SK-N-SH (cell line): ENCODE measurements at regions not wholly inside any gene's neighbourhood (a gene's known extent, or its start where the extent isn't known, plus 50 kb on each side); places are given as distances from the start of the nearest gene placed in this dataset.

Source experiments
- CTCF ChIA-PET: fragments of 300-600, 350-600 bp; formaldehyde crosslinking; extraction: SDS; loops from one replicate; lab custom pipeline; 2021; lab: Yijun Ruan, JAX
- POLR2A ChIA-PET: fragments of 350-600 bp; sonication (Branson Sonifier 250); formaldehyde crosslinking; extraction: SDS; loops from one replicate; lab custom pipeline; 2020; ENCODE audit warnings: antibody characterized with exemption, inconsistent platforms; lab: Yijun Ruan, JAX
- DNase-seq: peaks from one replicate; pipeline ENCODE4 v3.0.0; 2012
- H2AFZ ChIP-seq: fragments of 200-600 bp; sonication (generic); 2 replicates; pipeline ENCODE4 v1.8.1; 2016; ENCODE audit warnings: antibody characterized with exemption, mild to moderate bottlenecking, low read depth
- H3F3A ChIP-seq: fragments of 200-600 bp; sonication (generic); replicated peaks from 2 replicates; pipeline ENCODE3; 2016; ENCODE audit warnings: antibody characterized with exemption, mild to moderate bottlenecking; ENCODE audit not compliant: insufficient read depth
- H3K27ac ChIP-seq, 2 experiments: fragments of 200-500 bp in 1 of 2; fragments of 200-600 bp in 1 of 2; sonication (Bioruptor generic) in 1 of 2; sonication (generic), shearing (Covaris generic) in 1 of 2; 2 replicates each; pipeline versions ENCODE4 v1.5.1 to v1.6.1; 2014 to 2016; ENCODE audit warnings: low read depth in 2 of 2, inconsistent platforms in 1 of 2, low read length in 1 of 2, mild to moderate bottlenecking in 1 of 2, mixed read lengths in 1 of 2
- H3K27me3 ChIP-seq: fragments of 200-600 bp; sonication (generic), shearing (Covaris generic); 2 replicates; pipeline ENCODE4 v1.6.1; 2016; ENCODE audit warnings: mixed run types; ENCODE audit not compliant: insufficient read depth
- H3K36me3 ChIP-seq, 2 experiments: fragments of 200-500 bp in 1 of 2; fragments of 200-600 bp in 1 of 2; sonication (Bioruptor generic) in 1 of 2; sonication (generic) in 1 of 2; replicated peaks in 1 of 2; 2 replicates each; pipeline versions ENCODE3 to v1.5.1; 2014 to 2016; ENCODE audit warnings: low read length in 1 of 2, mild to moderate bottlenecking in 1 of 2; ENCODE audit not compliant: insufficient read depth in 2 of 2, control insufficient read depth in 1 of 2
- H3K4me1 ChIP-seq, 2 experiments: fragments of 200-500 bp in 1 of 2; fragments of 200-600 bp in 1 of 2; sonication (Bioruptor generic) in 1 of 2; sonication (generic), shearing (Covaris generic) in 1 of 2; 2 replicates each; pipeline versions ENCODE4 v1.5.1 to v1.6.1; 2014 to 2016; ENCODE audit warnings: low read depth in 1 of 2, low read length in 1 of 2, mixed run types in 1 of 2; ENCODE audit not compliant: insufficient read depth in 2 of 2, control insufficient read depth in 1 of 2
- H3K4me2 ChIP-seq: fragments of 200-600 bp; sonication (generic), shearing (Covaris generic); 2 replicates; pipeline ENCODE4 v1.6.1; 2017; ENCODE audit warnings: mixed run types
- H3K4me3 ChIP-seq, 2 experiments: fragments of 200-500 bp in 1 of 2; fragments of 200-600 bp in 1 of 2; sonication (Bioruptor generic) in 1 of 2; sonication (generic), shearing (Covaris generic) in 1 of 2; 2 replicates each; pipeline versions ENCODE4 v1.5.1 to v1.8.1; 2014 to 2016; ENCODE audit warnings: low read depth in 2 of 2, inconsistent platforms in 1 of 2, low read length in 1 of 2, mild to moderate bottlenecking in 1 of 2, mixed read lengths in 1 of 2, moderate library complexity in 1 of 2
- H3K79me2 ChIP-seq: fragments of 200-600 bp; sonication (generic); 2 replicates; pipeline ENCODE4 v1.8.1; 2017; ENCODE audit warnings: mild to moderate bottlenecking; ENCODE audit not compliant: insufficient read depth
- H3K9ac ChIP-seq: fragments of 200-600 bp; sonication (generic); 2 replicates; pipeline ENCODE4 v1.6.1; 2017; ENCODE audit warnings: mixed run types
- H3K9me2 ChIP-seq: fragments of 200-600 bp; sonication (generic); 2 replicates; pipeline ENCODE4 v1.6.1; 2017; ENCODE audit warnings: mixed run types
- H3K9me3 ChIP-seq: fragments of 200-600 bp; sonication (generic); 2 replicates; pipeline ENCODE4 v1.6.1; 2017; ENCODE audit warnings: mixed run types, mild to moderate bottlenecking, moderate library complexity
- H4K20me1 ChIP-seq: fragments of 200-600 bp; sonication (generic); 2 replicates; pipeline ENCODE4 v1.6.1; 2017; ENCODE audit warnings: mild to moderate bottlenecking, mixed run types; ENCODE audit not compliant: insufficient read depth
- CHD2 ChIP-seq: fragments of 150-350 bp; IDR thresholded peaks from 2 replicates; pipeline ENCODE4 v1.6.1; 2018; ENCODE audit warnings: low read length; ENCODE audit not compliant: partially characterized antibody
- EP300 ChIP-seq, 2 experiments: IDR thresholded peaks; 2 replicates each; pipeline versions ENCODE4 v1.4.0 to v1.6.1; 2012; ENCODE audit warnings: borderline replicate concordance in 1 of 2, low read depth in 1 of 2, low read length in 1 of 2
- EZH2phosphoT487 ChIP-seq: fragments of 200-600 bp; sonication (generic); IDR thresholded peaks from 2 replicates; pipeline ENCODE4 v1.6.1; 2017; ENCODE audit warnings: low read depth, mixed run types, mild to moderate bottlenecking, antibody characterized with exemption, moderate library complexity, borderline replicate concordance
- FOSL2 ChIP-seq: IDR thresholded peaks from 2 replicates; pipeline ENCODE4 v1.4.0; 2012; ENCODE audit warnings: low read depth, mild to moderate bottlenecking, moderate library complexity, borderline replicate concordance
- JUND ChIP-seq: IDR thresholded peaks from 2 replicates; pipeline ENCODE4 v1.4.0; 2012
- MXI1 ChIP-seq: IDR thresholded peaks from 2 replicates; pipeline ENCODE4 v1.6.1; 2012; ENCODE audit warnings: mild to moderate bottlenecking, low read depth, low read length, improper control_type of control experiment
- NFIC ChIP-seq: IDR thresholded peaks from 2 replicates; pipeline ENCODE4 v1.4.0; 2012; ENCODE audit warnings: borderline replicate concordance
- NRF1 ChIP-seq: IDR thresholded peaks from 2 replicates; pipeline ENCODE4 v1.6.1; 2012; ENCODE audit warnings: low read depth, mild to moderate bottlenecking, low read length
- PBX3 ChIP-seq: IDR thresholded peaks from 2 replicates; pipeline ENCODE4; 2012
- RAD21 ChIP-seq: IDR thresholded peaks from 2 replicates; pipeline ENCODE4 v1.6.1; 2012; ENCODE audit warnings: mild to moderate bottlenecking, low read length
- RCOR1 ChIP-seq: fragments of 150-350 bp; IDR thresholded peaks from 2 replicates; pipeline ENCODE4 v1.6.1; 2017; ENCODE audit warnings: antibody characterized with exemption, low read length
- RXRA ChIP-seq: IDR thresholded peaks from 2 replicates; pipeline ENCODE4 v1.4.0; 2012; ENCODE audit warnings: low read depth, mild to moderate bottlenecking, borderline replicate concordance
- SIN3A ChIP-seq: IDR thresholded peaks from 2 replicates; pipeline ENCODE4 v1.6.1; 2012; ENCODE audit warnings: low read depth, mild to moderate bottlenecking, low read length, moderate library complexity, borderline replicate concordance
- SMC3 ChIP-seq: IDR thresholded peaks from 2 replicates; pipeline ENCODE4 v1.6.1; 2012; ENCODE audit warnings: low read depth, low read length, improper control_type of control experiment
- TCF12 ChIP-seq: IDR thresholded peaks from 2 replicates; pipeline ENCODE4 v1.4.0; 2012
- USF1 ChIP-seq: IDR thresholded peaks from 2 replicates; pipeline ENCODE4 v1.4.0; 2012; ENCODE audit warnings: low read depth, borderline replicate concordance
- YY1 ChIP-seq: IDR thresholded peaks from 2 replicates; pipeline ENCODE4 v1.4.0; 2012; ENCODE audit warnings: low read depth, mild to moderate bottlenecking
- WGBS: methylation state at CpG from one replicate; pipeline ENCODE4 v1.1.6; 2017; ENCODE audit warnings: low lambda C conversion rate; 5-methylcytosine and 5-hydroxymethylcytosine counted together
- TF ChIP-seq, protein P1 (sequence below): IDR thresholded peaks from 2 replicates; pipeline ENCODE4 v1.6.1; 2012; ENCODE audit warnings: mild to moderate bottlenecking, low read depth, low read length, moderate library complexity
- TF ChIP-seq, protein P2 (sequence below): fragments of 200-600 bp; sonication (generic); IDR thresholded peaks from 2 replicates; pipeline ENCODE4 v1.6.1; 2017; ENCODE audit warnings: antibody characterized with exemption, mild to moderate bottlenecking, moderate library complexity
- TF ChIP-seq, protein P3 (sequence below): fragments of 150-350 bp; IDR thresholded peaks from 2 replicates; pipeline ENCODE4 v1.6.1; 2017; ENCODE audit warnings: antibody characterized with exemption, low read length, low read depth, borderline replicate concordance

DNA sequence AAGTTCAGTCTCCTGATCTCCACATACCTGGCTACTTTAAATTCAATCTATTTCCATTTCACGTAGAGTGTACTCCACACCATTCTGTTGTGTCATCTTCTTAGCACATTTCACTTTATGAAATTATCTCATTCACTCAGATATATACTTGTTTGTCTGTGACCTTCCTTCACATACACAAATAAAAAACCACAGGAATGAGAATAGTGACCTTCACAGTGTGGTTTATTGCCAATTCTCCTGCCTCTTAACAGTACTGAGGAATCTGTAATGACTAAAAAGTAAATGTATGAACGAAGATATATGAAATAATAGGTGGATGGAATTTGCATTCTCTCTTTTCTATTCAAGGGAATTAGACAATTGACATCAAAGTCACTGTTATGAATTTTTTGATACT lies 183.9 kb upstream of the PCDH7 start:
- WGBS: 9% methylated on average over 2 of the region's 2 CpGs
- Histone ChIP-seq H3K9me3 (no peaks in the 10 kb centered on the region), H3K36me3 (no peaks in the 10 kb centered on the region), H3K27ac (no peak overlapping the region), H3F3A (no peaks in the 10 kb centered on the region), H3K4me3 (no peak overlapping the region), H3K4me1 (peaks cover 0 to 8% of the 10 kb centered on the region in 2 experiments; a peak in 2 of 4 replicates), H2AFZ (no peak overlapping the region), H3K4me2 (no peak overlapping the region), H3K9ac (no peak overlapping the region), H3K27me3 (no peaks in the 10 kb centered on the region), H3K79me2 (no peaks in the 10 kb centered on the region), H3K9me2 (no peaks in the 10 kb centered on the region), H4K20me1 (no peaks in the 10 kb centered on the region)
- POLR2A ChIA-PET: no interaction called here
- DNase-seq: no peak
- TF ChIP-seq SIN3A (no peak), USF1 (no peak), SMC3 (no peak), RXRA (no peak), YY1 (no peak), PBX3 (no peak), CHD2 (no peak), RCOR1 (no peak), EZH2phosphoT487 (no peak), EP300 (IDR thresholded peaks at IDR 0.05; ENCODE audit: borderline replicate concordance in 1 of 2, low read depth in 1 of 2, low read length in 1 of 2) (no peak), TCF12 (no peak), NRF1 (no peak), NFIC (no peak), RAD21 (no peak), MXI1 (no peak), FOSL2 (no peak), JUND (no peak)
- TF ChIP-seq, protein P1, sequence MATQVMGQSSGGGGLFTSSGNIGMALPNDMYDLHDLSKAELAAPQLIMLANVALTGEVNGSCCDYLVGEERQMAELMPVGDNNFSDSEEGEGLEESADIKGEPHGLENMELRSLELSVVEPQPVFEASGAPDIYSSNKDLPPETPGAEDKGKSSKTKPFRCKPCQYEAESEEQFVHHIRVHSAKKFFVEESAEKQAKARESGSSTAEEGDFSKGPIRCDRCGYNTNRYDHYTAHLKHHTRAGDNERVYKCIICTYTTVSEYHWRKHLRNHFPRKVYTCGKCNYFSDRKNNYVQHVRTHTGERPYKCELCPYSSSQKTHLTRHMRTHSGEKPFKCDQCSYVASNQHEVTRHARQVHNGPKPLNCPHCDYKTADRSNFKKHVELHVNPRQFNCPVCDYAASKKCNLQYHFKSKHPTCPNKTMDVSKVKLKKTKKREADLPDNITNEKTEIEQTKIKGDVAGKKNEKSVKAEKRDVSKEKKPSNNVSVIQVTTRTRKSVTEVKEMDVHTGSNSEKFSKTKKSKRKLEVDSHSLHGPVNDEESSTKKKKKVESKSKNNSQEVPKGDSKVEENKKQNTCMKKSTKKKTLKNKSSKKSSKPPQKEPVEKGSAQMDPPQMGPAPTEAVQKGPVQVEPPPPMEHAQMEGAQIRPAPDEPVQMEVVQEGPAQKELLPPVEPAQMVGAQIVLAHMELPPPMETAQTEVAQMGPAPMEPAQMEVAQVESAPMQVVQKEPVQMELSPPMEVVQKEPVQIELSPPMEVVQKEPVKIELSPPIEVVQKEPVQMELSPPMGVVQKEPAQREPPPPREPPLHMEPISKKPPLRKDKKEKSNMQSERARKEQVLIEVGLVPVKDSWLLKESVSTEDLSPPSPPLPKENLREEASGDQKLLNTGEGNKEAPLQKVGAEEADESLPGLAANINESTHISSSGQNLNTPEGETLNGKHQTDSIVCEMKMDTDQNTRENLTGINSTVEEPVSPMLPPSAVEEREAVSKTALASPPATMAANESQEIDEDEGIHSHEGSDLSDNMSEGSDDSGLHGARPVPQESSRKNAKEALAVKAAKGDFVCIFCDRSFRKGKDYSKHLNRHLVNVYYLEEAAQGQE: no peak
- TF ChIP-seq, protein P2, sequence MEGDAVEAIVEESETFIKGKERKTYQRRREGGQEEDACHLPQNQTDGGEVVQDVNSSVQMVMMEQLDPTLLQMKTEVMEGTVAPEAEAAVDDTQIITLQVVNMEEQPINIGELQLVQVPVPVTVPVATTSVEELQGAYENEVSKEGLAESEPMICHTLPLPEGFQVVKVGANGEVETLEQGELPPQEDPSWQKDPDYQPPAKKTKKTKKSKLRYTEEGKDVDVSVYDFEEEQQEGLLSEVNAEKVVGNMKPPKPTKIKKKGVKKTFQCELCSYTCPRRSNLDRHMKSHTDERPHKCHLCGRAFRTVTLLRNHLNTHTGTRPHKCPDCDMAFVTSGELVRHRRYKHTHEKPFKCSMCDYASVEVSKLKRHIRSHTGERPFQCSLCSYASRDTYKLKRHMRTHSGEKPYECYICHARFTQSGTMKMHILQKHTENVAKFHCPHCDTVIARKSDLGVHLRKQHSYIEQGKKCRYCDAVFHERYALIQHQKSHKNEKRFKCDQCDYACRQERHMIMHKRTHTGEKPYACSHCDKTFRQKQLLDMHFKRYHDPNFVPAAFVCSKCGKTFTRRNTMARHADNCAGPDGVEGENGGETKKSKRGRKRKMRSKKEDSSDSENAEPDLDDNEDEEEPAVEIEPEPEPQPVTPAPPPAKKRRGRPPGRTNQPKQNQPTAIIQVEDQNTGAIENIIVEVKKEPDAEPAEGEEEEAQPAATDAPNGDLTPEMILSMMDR: no peak
- TF ChIP-seq, protein P3, sequence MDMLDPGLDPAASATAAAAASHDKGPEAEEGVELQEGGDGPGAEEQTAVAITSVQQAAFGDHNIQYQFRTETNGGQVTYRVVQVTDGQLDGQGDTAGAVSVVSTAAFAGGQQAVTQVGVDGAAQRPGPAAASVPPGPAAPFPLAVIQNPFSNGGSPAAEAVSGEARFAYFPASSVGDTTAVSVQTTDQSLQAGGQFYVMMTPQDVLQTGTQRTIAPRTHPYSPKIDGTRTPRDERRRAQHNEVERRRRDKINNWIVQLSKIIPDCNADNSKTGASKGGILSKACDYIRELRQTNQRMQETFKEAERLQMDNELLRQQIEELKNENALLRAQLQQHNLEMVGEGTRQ: no peak
- CTCF ChIA-PET: no interaction called here
